ENCODE measurements at regions not wholly inside any gene's neighbourhood (a gene's known extent, or its start where the extent isn't known, plus 50 kb on each side); places are given as distances from the start of the nearest gene placed in this dataset.

DNA sequence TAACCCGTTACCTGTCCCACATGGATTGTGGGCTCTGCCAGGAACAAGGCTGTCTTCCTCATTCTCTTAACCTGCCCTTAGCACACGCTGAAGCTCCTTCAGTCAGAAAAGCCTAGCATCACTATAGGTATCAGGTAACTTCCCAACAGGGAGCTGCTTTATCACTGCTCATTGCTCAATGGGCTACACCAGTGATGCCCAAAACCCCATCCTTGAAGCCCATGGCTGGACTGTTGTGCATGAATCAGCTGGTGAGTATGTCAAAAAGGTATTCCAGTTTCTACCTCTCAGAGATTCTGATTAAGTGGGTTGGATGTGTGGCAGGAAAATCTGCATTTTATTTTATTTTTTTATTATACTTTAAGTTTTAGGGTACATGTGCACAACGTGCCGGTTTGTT is 362.2 kb downstream of the LRATD1 start:
- ChIA-PET CTCF (interaction anchor here (0.6 kb wide), 1 partner anchor 102 kb away, joined by 3 read pairs; no protein-coding TSS in a partner anchor), POLR2A (no interaction called here)
- no peaks in the 10 kb centered on the region for H3K9me3 ChIP-seq (ENCODE audit: control insufficient read depth, insufficient read depth, low read depth, low read length)
- no peaks in the 10 kb centered on the region for H3K4me1 ChIP-seq (ENCODE audit: control insufficient read depth, insufficient read depth, low read length)
- TF ChIP-seq, protein P1, sequence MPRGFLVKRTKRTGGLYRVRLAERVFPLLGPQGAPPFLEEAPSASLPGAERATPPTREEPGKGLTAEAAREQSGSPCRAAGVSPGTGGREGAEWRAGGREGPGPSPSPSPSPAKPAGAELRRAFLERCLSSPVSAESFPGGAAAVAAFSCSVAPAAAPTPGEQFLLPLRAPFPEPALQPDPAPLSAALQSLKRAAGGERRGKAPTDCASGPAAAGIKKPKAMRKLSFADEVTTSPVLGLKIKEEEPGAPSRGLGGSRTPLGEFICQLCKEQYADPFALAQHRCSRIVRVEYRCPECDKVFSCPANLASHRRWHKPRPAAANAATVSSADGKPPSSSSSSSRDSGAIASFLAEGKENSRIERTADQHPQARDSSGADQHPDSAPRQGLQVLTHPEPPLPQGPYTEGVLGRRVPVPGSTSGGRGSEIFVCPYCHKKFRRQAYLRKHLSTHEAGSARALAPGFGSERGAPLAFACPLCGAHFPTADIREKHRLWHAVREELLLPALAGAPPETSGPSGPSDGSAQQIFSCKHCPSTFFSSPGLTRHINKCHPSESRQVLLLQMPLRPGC (tag by site-specific recombination; IDR thresholded peaks at IDR 0.05): no peak
- no peak for TF ChIP-seq ZNF184 (tag by site-specific recombination; IDR thresholded peaks at IDR 0.05)
- TF ChIP-seq, protein P2, sequence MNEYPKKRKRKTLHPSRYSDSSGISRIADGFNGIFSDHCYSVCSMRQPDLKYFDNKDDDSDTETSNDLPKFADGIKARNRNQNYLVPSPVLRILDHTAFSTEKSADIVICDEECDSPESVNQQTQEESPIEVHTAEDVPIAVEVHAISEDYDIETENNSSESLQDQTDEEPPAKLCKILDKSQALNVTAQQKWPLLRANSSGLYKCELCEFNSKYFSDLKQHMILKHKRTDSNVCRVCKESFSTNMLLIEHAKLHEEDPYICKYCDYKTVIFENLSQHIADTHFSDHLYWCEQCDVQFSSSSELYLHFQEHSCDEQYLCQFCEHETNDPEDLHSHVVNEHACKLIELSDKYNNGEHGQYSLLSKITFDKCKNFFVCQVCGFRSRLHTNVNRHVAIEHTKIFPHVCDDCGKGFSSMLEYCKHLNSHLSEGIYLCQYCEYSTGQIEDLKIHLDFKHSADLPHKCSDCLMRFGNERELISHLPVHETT (tag by site-specific recombination; IDR thresholded peaks at IDR 0.05): no peak
- H3K4me3 ChIP-seq (ENCODE audit: low read depth, low read length): no peak overlapping the region
- H3K27ac ChIP-seq (ENCODE audit: extremely low read depth, low read depth, low read length): no peak overlapping the region
- no peaks in the 10 kb centered on the region for H3K36me3 ChIP-seq (ENCODE audit: control insufficient read depth in 2 of 2, insufficient read depth in 1 of 2, low read length in 2 of 2)

DNA sequence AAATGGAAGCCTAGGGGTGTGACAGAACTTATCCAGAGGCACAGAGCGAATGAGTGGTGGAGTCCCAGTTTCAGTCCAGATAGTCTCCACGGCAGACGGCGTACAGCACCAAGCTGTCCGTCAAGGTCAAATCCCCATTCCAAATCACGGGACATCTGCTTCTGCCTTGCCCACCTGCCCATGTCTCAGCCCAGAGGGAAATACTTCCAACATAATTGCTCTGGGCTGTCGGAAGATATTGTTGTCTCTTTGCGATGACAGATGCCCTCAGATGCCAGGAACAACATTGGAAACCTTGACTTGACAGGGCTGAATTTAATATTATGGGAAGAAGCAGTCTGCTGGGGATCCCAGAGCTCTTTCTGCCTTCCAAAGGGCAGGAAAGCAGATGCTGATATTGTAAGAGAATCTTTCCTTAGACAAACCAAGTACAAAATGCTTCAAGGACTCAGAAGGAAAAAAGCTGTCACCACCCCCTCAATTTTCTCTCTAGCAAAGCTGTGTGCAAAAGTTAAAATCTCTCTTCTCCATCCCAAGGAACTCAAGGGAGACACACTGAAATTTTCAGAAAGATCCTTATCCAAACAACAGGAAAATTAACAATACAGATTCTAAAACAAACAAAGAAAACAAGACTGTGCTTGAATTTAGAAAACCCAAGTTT is 364.0 kb downstream of the LRATD1 start:
- H3K9me3 ChIP-seq (ENCODE audit: control insufficient read depth, insufficient read depth, low read depth, low read length): no peaks in the 10 kb centered on the region
- no peak overlapping the region for H3K27ac ChIP-seq (ENCODE audit: extremely low read depth, low read depth, low read length)
- TF ChIP-seq ZNF354C (tag by site-specific recombination; IDR thresholded peaks at IDR 0.05; ENCODE audit: borderline replicate concordance, low read depth) (no peak), ZNF624 (tag by site-specific recombination; IDR thresholded peaks at IDR 0.05) (no peak), ZNF140 (tag by site-specific recombination; IDR thresholded peaks at IDR 0.05) (no peak), ZNF521 (tag by site-specific recombination; IDR thresholded peaks at IDR 0.05) (no peak), HOXC10 (CRISPR knock-in tag; IDR thresholded peaks at IDR 0.05) (no peak), ZNF426 (tag by site-specific recombination; IDR thresholded peaks at IDR 0.05) (no peak), ZNF585B (tag by site-specific recombination; IDR thresholded peaks at IDR 0.05) (no peak), ZNF777 (tag by site-specific recombination; IDR thresholded peaks at IDR 0.05; ENCODE audit: borderline replicate concordance) (no peak), ZNF48 (tag by site-specific recombination; IDR thresholded peaks at IDR 0.05) (no peak), SP2 (tag by site-specific recombination; IDR thresholded peaks at IDR 0.05) (no peak)
- TF ChIP-seq, protein P3, sequence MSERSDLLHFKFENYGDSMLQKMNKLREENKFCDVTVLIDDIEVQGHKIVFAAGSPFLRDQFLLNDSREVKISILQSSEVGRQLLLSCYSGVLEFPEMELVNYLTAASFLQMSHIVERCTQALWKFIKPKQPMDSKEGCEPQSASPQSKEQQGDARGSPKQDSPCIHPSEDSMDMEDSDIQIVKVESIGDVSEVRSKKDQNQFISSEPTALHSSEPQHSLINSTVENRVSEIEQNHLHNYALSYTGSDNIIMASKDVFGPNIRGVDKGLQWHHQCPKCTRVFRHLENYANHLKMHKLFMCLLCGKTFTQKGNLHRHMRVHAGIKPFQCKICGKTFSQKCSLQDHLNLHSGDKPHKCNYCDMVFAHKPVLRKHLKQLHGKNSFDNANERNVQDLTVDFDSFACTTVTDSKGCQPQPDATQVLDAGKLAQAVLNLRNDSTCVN (tag by site-specific recombination; optimal IDR thresholded peaks at IDR 0.05): no peak
- TF ChIP-seq, protein P4, sequence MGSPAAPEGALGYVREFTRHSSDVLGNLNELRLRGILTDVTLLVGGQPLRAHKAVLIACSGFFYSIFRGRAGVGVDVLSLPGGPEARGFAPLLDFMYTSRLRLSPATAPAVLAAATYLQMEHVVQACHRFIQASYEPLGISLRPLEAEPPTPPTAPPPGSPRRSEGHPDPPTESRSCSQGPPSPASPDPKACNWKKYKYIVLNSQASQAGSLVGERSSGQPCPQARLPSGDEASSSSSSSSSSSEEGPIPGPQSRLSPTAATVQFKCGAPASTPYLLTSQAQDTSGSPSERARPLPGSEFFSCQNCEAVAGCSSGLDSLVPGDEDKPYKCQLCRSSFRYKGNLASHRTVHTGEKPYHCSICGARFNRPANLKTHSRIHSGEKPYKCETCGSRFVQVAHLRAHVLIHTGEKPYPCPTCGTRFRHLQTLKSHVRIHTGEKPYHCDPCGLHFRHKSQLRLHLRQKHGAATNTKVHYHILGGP (tag by site-specific recombination; IDR thresholded peaks at IDR 0.05): no peak
- TF ChIP-seq, protein P5, sequence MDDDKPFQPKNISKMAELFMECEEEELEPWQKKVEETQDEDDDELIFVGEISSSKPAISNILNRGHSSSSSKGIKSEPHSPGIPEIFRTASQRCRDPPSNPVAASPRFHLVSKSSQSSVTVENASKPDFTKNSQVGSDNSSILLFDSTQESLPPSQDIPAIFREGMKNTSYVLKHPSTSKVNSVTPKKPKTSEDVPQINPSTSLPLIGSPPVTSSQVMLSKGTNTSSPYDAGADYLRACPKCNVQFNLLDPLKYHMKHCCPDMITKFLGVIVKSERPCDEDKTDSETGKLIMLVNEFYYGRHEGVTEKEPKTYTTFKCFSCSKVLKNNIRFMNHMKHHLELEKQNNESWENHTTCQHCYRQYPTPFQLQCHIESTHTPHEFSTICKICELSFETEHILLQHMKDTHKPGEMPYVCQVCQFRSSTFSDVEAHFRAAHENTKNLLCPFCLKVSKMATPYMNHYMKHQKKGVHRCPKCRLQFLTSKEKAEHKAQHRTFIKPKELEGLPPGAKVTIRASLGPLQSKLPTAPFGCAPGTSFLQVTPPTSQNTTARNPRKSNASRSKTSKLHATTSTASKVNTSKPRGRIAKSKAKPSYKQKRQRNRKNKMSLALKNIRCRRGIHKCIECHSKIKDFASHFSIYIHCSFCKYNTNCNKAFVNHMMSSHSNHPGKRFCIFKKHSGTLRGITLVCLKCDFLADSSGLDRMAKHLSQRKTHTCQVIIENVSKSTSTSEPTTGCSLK (tag by site-specific recombination; IDR thresholded peaks at IDR 0.05): no peak
- TF ChIP-seq, protein P6, sequence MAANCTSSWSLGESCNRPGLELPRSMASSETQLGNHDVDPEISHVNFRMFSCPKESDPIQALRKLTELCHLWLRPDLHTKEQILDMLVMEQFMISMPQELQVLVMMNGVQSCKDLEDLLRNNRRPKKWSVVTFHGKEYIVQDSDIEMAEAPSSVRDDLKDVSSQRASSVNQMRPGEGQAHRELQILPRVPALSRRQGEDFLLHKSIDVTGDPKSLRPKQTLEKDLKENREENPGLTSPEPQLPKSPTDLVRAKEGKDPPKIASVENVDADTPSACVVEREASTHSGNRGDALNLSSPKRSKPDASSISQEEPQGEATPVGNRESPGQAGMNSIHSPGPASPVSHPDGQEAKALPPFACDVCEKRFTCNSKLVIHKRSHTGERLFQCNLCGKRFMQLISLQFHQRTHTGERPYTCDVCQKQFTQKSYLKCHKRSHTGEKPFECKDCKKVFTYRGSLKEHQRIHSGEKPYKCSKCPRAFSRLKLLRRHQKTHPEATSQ (tag by site-specific recombination; IDR thresholded peaks at IDR 0.05): no peak
- TF ChIP-seq, protein P7, sequence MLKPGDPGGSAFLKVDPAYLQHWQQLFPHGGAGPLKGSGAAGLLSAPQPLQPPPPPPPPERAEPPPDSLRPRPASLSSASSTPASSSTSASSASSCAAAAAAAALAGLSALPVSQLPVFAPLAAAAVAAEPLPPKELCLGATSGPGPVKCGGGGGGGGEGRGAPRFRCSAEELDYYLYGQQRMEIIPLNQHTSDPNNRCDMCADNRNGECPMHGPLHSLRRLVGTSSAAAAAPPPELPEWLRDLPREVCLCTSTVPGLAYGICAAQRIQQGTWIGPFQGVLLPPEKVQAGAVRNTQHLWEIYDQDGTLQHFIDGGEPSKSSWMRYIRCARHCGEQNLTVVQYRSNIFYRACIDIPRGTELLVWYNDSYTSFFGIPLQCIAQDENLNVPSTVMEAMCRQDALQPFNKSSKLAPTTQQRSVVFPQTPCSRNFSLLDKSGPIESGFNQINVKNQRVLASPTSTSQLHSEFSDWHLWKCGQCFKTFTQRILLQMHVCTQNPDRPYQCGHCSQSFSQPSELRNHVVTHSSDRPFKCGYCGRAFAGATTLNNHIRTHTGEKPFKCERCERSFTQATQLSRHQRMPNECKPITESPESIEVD (tag by site-specific recombination; IDR thresholded peaks at IDR 0.05): no peak
- no peaks in the 10 kb centered on the region for H3K4me1 ChIP-seq (ENCODE audit: control insufficient read depth, insufficient read depth, low read length)
- POLR2A ChIA-PET: no interaction called here
- no peaks in the 10 kb centered on the region for H3K36me3 ChIP-seq (ENCODE audit: control insufficient read depth in 2 of 2, insufficient read depth in 1 of 2, low read length in 2 of 2)
- no peak overlapping the region for H3K4me3 ChIP-seq (ENCODE audit: low read depth, low read length)
- CTCF ChIA-PET: interaction anchor here (0.6 kb wide), 2 partner anchors 247 to 566 kb away, joined by 3 read pairs; no protein-coding TSS in a partner anchor

Data from HEK293 (cell line).